Left renal pelvis (tissue), 4 donors: ENCODE measurements at regions not wholly inside any gene's neighbourhood (a gene's known extent, or its start where the extent isn't known, plus 50 kb on each side); places are given as distances from the start of the nearest gene placed in this dataset.
"Not testable (repeated sequence)": the region's sequence is repeated elsewhere in the genome, so short reads cannot be mapped to it uniquely, and the experiment has no call there.

Source experiments
- DNase-seq, 4 donors: peaks; one replicate each; pipeline ENCODE4 v3.0.0-alpha.2; 2013; ENCODE audit warnings: low read depth in 4 of 4, low spot score in 3 of 4

DNA sequence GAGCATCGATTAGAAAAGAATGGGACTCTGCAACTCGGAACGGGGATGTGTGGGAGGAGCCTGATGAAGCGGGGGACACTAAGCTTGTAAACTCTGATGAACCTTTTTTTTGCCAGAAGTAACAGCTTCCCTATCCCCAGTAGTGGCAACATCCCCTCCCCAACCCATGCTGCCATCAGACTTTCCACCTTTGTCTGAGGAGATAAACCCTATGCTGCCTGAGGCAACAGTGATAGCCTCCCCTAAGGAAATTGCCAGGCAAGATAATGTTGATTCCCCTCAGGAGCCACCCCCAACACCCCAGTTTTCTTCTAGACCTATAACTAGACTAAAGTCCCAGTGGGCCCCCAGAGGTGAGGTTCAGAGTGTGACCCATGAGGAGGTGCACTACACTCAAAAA is 173.7 kb downstream of the AKR1D1 start:
- no peak for DNase-seq

DNA sequence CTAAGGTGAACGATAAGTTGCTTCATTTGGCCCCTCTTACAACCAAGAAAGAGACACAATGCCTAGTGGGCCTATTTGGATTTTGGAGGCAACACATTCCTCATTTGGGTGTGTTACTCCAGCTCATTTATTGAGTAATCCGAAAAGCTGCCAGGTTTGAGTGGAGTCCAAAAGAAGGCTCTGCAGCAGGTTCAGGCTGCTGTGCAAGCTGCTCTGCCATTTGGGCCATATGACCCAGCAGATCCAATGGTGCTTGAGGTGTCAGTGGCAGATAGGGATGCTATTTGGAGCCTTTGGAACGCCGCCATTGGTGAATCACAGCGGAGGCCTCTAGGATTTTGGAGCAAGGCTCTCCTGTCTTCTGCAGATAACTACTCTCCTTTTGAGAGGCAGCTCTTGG is 176.4 kb downstream of the AKR1D1 start:
- not testable (repeated sequence) for DNase-seq

DNA sequence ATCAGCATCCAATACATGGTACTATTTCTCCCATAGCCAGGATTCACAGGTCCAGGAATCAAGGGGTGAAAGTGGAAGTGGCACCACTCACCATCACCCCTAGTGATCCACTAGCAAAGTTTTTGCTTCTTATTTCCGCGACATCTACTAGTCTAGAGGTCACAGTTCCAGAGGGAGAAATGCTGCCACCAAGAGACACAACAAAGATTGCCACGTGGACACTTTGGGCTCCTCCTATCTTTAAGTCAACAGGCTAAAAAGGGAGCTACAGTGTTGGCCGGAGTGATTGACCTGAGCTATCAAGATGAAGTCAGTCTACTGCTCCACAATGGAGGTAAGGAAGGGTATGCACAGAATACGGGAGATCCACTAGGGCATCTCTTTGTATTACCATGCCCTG is 178.2 kb downstream of the AKR1D1 start:
- DNase-seq: no peak

DNA sequence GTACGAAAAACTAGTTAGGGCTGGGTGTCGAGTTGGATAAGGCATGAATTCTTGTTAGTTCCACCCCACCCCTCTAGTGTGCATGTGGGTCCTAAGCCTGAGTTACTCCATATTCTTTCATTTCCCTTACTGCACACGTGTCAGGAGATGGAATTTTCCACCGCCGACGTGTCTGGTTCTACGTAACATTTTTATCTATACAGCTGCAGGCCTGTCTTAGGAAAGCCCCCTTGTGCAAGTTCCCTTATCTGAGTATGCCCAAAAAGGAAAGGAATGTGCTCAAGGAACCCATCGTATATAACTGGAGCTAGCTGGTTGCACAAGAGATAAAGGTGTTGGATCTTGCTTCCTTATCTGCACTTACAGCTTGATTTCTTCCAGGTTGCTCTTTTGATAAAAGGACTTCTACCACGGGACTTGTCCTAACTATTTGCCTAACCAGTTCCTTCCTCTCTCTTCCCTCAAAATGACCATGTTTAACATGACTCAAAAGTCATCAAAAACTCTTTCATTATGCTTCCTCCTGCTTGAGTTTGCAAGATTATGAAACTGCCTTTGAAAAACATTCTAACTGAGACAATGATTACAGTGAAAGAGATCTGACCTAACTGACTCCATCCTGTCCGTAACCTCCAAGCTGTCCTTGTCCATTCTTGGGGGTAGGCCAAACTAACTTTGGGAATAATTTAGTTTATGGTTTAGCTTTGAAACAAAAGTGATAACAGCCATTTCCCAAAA is 181.4 kb downstream of the AKR1D1 start:
- no peak for DNase-seq

DNA sequence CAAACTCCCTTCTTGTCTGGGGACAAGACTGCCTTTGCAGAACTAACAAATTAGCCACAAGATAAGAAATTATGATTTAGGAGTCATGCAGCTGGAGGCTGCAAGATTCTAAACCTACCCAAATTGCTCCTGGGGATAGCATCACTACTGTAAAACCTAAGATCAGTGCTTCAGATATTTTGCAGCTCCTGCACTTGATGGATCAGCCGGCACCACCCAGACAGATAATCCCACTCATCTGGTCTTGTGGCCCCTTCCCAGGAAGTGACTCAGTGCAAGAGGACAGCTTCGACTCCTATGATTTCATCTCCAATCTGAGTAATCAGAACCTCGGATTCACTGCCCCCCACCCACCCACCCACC is 181.9 kb downstream of the AKR1D1 start:
- DNase-seq: no peak

DNA sequence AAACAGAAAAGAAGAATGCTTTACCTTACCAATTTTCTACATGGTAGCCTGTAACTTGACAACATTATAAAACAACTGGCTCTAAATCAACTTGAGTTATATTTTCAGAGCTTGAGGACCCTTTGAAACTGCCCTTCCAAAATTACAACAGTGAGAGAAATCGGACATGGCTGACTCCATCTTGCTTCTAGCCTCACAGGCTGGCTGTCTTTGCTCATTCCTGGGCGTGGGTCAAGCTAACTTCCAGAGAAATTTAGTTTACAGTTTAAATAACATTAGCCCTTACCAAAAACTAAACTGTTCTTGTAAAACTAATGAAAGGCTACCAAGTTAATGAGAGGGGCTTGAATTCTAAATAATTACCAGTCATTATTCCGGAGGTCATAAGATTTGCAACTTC is 183.4 kb downstream of the AKR1D1 start:
- DNase-seq: no peak

DNA sequence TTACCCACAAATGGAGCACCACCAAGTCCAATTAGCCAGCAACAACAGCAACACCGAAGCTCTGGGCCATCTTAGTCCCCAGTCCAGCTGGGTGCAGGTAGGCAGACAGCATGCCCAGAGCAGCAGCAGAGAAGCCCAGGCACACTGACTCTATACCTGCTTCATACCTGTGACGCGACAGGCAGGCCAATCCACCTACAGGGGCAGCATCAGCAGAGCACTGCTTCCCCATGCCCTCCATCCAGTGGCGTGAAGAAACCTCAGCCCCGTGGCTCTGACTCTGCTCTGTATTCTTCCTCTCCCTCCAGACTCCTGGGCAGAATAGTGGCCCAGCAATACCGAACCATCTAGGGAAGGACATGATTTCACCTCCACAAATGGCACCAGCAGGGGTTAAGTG is 191.7 kb downstream of the AKR1D1 start:
- no peak for DNase-seq

DNA sequence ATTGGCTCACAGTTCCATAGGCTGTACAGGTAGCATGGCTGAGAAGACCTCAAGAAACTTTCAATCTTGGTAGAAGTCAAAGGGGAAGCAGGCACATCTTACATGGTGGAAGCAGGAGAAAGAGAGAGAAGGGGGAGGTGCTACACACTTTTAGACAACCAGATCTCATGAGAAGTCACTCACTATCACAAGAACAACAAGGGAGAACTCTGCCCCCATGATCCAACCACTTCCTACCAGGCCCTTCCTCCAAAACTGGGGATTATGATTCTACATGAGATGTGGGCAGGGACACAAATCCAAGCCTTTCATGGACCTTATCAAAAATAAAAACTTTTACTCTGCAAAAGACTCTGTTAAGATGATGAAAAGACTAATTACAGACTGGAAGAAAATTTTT is 183.2 kb upstream of the TRIM24 start:
- DNase-seq: no peak

DNA sequence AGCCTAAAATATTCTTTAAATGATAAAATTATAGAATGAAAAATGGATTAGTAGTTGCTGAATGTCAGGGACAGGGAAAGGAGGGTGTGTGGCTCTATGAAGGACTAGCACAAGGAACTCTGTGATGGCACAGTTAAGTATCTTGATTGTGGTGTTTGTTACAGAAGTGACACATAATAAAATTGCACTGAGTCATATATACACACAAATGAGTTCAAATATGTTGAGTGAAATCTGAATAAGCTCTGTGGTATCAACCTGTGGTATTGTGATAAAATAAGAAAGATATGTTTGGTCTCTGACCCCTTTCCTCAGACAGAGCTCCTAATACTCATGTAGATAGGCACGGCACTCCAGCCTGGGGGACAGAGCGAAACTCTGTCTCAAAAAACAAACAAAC is 181.5 kb upstream of the TRIM24 start:
- DNase-seq: no peak

DNA sequence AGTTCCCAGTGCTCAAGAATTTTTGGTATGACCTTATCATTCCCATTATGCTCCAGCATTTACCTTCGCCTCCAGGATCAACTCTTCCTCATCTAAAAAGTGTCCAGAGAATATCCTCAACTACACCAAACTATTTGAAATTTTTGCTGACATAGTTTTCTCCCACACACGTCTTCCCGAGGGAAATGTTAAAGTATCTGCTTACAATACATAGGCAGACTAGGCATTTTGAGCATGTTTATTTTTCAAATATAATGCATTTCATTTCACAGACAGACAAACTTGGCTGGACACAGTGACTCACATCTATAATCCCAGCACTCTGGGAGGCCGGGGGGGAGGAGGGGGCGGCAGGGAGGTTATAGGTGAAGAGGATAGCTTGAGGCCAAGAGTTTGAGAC is 177.1 kb upstream of the TRIM24 start:
- no peak for DNase-seq

DNA sequence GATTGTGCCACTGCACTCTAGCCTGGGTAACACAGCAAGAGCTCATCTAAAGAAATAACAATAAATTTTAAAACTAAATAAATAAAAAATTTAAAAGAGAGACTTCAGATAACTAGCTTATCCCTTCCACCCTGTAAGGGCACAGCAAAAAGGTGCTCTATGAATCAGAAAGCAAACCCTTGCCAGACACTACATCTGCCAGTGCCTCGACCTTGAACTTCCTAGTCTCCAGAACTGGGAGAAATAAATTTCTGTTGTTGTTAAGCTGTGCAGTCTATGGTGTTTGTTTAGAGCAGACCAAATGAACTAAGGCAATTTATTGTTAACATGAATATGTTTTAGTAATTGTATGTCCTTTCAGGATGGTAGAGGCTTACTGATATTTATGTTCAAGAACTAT is 174.9 kb upstream of the TRIM24 start:
- DNase-seq: no peak

DNA sequence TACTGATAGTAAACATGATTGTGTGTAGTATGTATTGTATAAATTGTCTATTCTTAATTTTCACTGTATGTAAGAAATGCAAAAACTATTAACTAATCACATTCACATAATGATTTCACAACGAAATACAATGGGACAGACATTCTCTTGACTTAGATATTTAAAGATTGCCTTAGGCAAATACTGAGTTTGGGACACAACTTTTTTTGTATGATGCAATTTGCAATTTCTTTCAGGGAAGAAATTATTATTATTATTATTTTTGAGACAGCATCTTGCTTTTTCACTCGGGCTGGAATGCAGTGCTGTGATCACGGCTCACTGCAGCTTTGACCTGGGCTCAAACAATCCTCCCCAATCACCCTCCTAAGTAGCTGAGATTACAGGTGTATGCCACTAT is 173.2 kb upstream of the TRIM24 start:
- DNase-seq: no peak

DNA sequence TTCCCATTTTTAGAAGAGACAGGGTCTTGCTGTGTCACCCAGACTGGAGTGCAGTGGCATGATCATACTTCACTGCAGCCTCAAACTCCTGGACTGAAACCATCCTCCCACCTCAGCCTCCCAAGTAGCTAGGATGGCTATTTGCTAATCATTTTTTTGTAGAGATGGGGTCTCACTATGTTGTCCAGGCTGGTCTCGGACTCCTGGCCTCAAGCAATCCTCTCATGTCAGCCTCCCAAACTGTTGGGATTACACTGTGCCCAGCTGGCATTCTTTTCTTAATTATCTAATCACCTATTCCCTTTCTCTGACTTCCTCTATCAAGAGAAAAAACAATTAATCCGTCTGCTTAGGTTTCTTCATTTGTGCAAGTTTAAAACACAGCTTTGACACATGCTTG is 172.5 kb upstream of the TRIM24 start:
- no peak for DNase-seq

DNA sequence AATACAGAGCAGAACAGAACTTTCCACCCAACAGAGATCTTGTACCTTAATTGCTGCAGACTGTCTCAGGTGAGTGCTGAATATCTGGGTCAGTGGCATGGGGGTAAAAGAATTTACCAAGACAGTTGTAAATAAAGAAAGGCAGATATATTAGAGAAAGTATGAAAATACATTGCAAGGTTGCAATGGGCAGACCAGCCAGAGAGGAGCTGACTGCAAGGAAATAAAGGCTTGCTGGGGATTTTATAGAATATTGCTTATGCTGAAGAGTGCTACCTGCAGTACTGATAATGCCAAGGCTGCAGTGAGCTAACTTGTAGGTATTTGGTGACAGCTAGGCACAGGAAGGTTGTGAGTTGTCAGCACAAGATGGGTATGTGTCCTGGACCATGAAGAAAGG is 171.0 kb upstream of the TRIM24 start:
- DNase-seq: no peak

DNA sequence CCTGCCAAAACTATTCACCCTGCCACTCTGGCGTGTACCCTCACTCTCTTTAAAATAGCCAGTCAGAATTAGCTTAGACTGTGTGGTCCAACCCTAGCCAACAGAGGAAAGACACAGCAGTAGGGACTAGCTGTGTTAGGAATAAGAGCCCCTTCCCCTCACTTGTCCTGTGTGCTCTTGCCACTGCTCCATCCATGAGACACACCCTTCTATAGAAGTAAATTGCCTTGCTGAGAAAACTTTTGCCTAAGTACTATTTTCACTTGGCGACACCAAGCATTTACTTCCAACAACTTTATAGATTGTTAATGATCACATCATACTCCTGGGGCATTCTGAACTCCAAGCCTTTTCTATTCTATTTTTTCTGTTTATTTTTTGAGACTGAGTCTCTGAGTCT is 170.2 kb upstream of the TRIM24 start:
- DNase-seq: no peak

DNA sequence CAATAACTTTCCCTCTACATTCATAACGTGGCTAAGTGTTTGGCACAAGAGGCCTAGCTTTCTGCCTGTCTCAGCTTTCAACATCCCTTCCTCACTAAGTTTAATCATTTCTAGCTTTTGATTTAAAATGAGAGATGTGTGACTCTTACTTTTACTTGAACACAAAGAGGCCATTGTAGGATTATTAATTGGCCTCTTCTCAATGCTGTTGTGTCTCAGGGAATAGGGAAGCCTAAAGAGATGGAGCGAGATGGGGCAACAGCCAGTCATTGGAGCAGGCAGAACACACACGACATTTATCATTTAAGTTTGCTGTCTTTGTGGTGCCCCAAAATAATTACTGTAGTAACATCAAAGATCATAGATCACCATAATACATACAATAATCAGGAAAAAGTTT is 167.1 kb upstream of the TRIM24 start:
- no peak for DNase-seq

DNA sequence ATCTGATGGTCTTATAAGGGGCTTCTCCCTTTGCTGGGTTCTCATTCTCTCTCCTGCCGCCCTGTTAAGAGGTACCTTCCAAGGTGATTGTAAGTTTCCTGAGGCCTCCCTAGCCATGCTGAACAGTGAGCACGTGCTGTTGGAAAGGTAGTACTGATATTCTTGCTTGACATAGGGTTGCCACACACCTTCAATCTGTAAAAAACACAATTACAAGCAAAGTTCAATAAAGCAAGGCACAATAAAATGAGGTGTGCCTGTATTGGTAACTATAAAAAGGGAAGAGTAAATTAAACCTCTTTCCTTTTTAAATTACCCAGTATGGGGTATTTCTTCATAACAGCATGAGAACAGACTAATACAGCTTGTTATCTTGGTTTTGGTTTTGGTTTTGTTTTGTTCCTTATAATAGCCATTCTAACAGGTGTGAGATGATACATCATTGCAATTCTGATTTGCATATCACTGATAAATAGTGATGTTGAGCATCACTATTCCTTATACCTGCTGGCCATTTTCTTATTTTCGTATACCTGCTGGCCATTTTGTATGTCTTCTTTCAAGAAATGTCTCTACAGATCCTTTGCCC is 164.9 kb upstream of the TRIM24 start:
- no peak for DNase-seq

DNA sequence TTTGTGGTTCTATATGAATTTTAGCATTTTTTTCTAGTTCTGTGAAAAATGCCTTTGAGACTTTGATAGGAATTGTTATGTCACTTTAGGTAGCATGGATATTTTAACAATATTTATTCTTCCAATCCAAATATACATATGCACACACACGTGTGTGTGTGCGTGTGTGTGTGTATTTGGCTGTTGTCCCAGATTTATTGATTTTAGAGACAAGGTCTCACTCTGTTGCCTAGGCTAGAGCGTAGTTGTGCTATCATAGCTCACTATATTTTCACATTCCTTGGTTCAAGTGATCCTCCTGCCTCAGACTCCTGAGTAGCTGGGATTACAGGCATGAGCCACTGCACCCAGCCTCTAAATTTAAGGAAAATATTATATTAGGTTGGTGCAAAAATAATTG is 162.5 kb upstream of the TRIM24 start:
- DNase-seq: no peak

DNA sequence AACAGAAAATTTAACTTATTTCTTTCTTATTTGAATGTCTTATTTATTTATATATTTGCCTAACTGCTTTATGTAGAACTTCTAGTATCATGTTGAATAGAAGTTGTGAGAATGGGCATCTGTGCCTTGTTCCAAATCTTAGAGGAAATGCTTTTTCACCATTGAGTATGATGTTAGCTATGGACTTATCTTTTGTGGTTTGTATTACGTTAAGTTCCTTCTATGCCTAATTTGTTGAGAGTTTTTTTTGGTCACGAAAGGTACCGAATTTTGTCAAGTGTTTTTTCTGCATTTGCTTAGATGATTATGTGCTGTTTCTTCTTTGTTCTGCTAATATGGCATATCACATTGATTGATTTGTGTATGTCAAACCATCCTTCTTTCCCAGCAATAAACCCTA is 161.0 kb upstream of the TRIM24 start:
- no peak for DNase-seq

DNA sequence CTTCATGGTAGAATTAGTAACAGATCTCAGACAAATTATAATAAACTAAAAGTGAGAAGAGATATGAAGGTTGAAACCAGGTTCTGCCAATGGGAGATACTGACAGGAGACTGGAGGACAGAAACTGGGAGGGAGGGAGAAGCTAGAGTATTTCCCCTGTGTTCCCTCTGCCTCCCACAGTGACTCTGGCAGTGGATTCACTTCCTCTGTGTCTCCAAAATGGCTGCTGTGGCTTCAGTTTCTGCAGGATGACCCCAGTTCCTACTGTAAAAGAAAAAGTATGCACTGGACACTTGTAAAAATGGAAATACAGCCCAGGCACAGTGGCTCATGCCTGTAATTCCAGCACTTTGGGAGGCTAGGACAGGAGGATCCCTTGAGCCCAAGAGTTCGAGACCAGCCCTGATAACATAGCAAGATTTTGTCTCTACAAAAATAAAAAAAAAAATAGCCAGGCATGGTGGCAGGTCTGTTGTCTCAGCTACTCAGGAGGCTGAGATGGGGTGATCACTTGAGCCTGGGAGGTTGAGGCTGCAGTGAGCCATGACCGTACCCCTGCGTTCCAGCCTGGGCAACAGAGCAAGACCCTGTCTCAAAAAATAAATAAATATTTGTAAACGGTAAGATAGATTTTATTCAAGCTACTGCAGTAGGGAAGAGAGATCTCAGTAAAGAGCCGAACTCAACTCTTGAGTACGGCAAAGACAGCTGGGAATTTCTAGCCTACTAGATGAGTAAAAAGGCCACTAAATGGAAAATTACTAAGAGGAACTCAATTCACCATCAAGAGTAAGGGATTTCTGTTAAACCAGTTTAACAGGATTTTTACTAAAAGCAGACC is 156.6 kb upstream of the TRIM24 start:
- no peak for DNase-seq

DNA sequence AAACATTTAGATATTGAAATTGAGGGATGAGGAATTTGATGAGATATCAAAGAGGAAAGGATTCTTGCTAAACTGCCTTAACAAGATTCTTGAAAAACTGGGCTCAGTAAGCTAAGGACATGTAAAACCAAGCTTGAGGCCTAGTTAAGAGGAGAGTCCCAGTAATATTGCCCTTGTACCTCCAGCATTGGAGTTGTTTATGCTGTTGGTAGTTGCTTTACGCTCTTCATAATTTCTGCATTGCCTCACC is 156.1 kb upstream of the TRIM24 start:
- DNase-seq: no peak

DNA sequence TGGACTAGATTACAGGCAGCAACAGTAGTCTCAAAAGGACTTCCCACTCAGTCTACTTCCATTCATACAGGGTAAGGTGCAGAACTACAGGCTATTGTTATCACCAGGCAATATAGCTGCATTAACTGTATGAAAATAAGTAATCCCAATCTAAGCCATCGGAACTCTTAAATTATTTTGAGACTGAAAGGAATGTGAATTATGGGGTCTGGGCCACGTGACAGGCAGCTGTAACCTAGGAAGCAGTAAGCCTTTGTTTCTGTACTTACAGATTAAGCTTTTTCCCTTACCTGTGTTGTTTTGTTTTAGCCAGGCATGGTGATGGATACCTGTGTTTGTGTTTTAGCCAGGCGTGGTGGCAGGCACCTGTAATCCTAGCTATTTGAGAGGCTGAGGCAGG is 152.4 kb upstream of the TRIM24 start:
- DNase-seq: no peak
